HCT116 (cell line): ENCODE measurements at regions not wholly inside any gene's neighbourhood (a gene's known extent, or its start where the extent isn't known, plus 50 kb on each side); places are given as distances from the start of the nearest gene placed in this dataset.

Experiments
- ATAC-seq: fragments of 200-7000 bp; cut with Tn5 transposase; 2 replicates; pipeline ENCODE4 v1.9.1; 2020; ENCODE audit warnings: mild to moderate bottlenecking, moderate library complexity
- BruUV-seq: library from RNA; stranded (reverse); fragments of 400-500 nt; replicated peaks from 2 replicates; lab custom pipeline; 2021; lab: Mats Ljungman, UMichigan
- CTCF ChIA-PET: fragments of 300-600 bp; sonication (Branson Sonifier 250); formaldehyde crosslinking; loops from one replicate; lab custom pipeline; 2021; ENCODE audit warnings: antibody characterized with exemption; lab: Charles Lee
- POLR2A ChIA-PET: fragments of 300-600, 350-600 bp; sonication (Branson Sonifier 250); formaldehyde crosslinking; loops from one replicate; lab custom pipeline; 2021; ENCODE audit warnings: antibody characterized with exemption; lab: Charles Lee
- RAD21 ChIA-PET, 2 experiments: fragments of 300-600 bp; sonication (Branson Sonifier 250); formaldehyde crosslinking; loops; one replicate each; lab custom pipeline; 2023; ENCODE audit warnings: low total read pairs in 2 of 2; ENCODE audit not compliant: uncharacterized antibody in 2 of 2, unreplicated experiment in 2 of 2, low non-redundant PET in 1 of 2; lab: Charles Lee
- DNase-seq: peaks from one replicate; pipeline ENCODE4 v3.0.0-alpha.2; 2010; ENCODE audit warnings: low read depth, low spot score
- H2AFZ ChIP-seq: fragments of 200-600 bp; shearing (Covaris generic), sonication (generic); 2 replicates; pipeline ENCODE4 v1.6.1; 2017; ENCODE audit warnings: low read depth, mixed run types, mixed read lengths, antibody characterized with exemption, low read length; ENCODE audit not compliant: poor library complexity, severe bottlenecking
- H3K27ac ChIP-seq: 2 replicates; pipeline ENCODE4 v1.5.1; 2012; ENCODE audit warnings: low read depth, low read length
- H3K27me3 ChIP-seq: fragments of 200-600 bp; sonication (generic); 2 replicates; pipeline ENCODE4 v1.6.1; 2016; ENCODE audit warnings: mixed run types, low read length, mixed read lengths; ENCODE audit not compliant: insufficient read depth
- H3K36me3 ChIP-seq, 2 experiments: fragments of 200-500 bp in 1 of 2; fragments of 200-600 bp in 1 of 2; sonication (Bioruptor generic) in 1 of 2; sonication (generic) in 1 of 2; 2 replicates each; pipeline versions ENCODE4 v1.5.1 to v1.6.1; 2014 to 2016; ENCODE audit warnings: low read length in 2 of 2, inconsistent platforms in 1 of 2, mixed read lengths in 1 of 2, mixed run types in 1 of 2; ENCODE audit not compliant: insufficient read depth in 2 of 2, control insufficient read depth in 1 of 2
- H3K4me1 ChIP-seq, 2 experiments: fragments of 200-600 bp in 1 of 2; sonication (generic) in 1 of 2; 2 replicates each; pipeline versions ENCODE4 v1.5.1 to v1.6.1; 2012 to 2017; ENCODE audit warnings: low read length in 2 of 2, inconsistent platforms in 1 of 2, mild to moderate bottlenecking in 1 of 2, mixed read lengths in 1 of 2, mixed run types in 1 of 2, moderate library complexity in 1 of 2; ENCODE audit not compliant: insufficient read depth in 2 of 2, control insufficient read depth in 1 of 2
- H3K4me2 ChIP-seq: fragments of 200-600 bp; sonication (generic); 2 replicates; pipeline ENCODE4 v1.6.1; 2017; ENCODE audit warnings: mixed run types, low read length, mixed read lengths
- H3K4me3 ChIP-seq, 2 experiments: fragments of 200-600 bp in 1 of 2; sonication (generic) in 1 of 2; replicated peaks in 1 of 2; 2 replicates each; pipeline ENCODE4 v1.5.1; 2011 to 2016; ENCODE audit warnings: low read length in 2 of 2, control low read depth in 1 of 2, low read depth in 1 of 2, mild to moderate bottlenecking in 1 of 2, mixed read lengths in 1 of 2, mixed run types in 1 of 2
- H3K79me2 ChIP-seq: fragments of 200-600 bp; sonication (generic); 2 replicates; pipeline ENCODE4 v1.6.1; 2017; ENCODE audit warnings: mild to moderate bottlenecking, mixed run types, low read length, moderate library complexity, mixed read lengths; ENCODE audit not compliant: insufficient read depth
- H3K9ac ChIP-seq: fragments of 200-600 bp; sonication (generic); 2 replicates; pipeline ENCODE4 v1.6.1; 2016; ENCODE audit warnings: low read length, mixed read lengths
- H3K9me2 ChIP-seq: fragments of 200-600 bp; sonication (generic), shearing (Covaris generic); 2 replicates; pipeline ENCODE4 v1.6.1; 2017; ENCODE audit warnings: mixed run types, mild to moderate bottlenecking, moderate library complexity; ENCODE audit not compliant: insufficient read depth
- H3K9me3 ChIP-seq, 2 experiments: fragments of 200-500 bp in 1 of 2; fragments of 200-600 bp in 1 of 2; sonication (Bioruptor generic) in 1 of 2; sonication (generic) in 1 of 2; 2 replicates each; pipeline ENCODE4 v1.6.1; 2014 to 2017; ENCODE audit warnings: low read length in 2 of 2, mixed read lengths in 2 of 2, inconsistent platforms in 1 of 2, low read depth in 1 of 2, mild to moderate bottlenecking in 1 of 2, mixed run types in 1 of 2, moderate library complexity in 1 of 2; ENCODE audit not compliant: control insufficient read depth in 1 of 2, insufficient read depth in 1 of 2
- H4K20me1 ChIP-seq: fragments of 200-600 bp; sonication (generic), shearing (Covaris generic); 2 replicates; pipeline ENCODE4 v1.6.1; 2017; ENCODE audit warnings: mixed run types, mild to moderate bottlenecking, moderate library complexity; ENCODE audit not compliant: insufficient read depth
- ELF1 ChIP-seq: IDR thresholded peaks from 2 replicates; pipeline ENCODE4 v1.6.1; 2012; ENCODE audit warnings: low read depth, borderline replicate concordance
- FOSL1 ChIP-seq: IDR thresholded peaks from 2 replicates; pipeline ENCODE4 v1.6.1; 2012; ENCODE audit warnings: low read depth
- POLR2A ChIP-seq: IDR thresholded peaks from 2 replicates; pipeline ENCODE4 v1.7.0; 2011; ENCODE audit warnings: borderline replicate concordance; ENCODE audit not compliant: insufficient read depth, insufficient read length; ENCODE audit errors: extremely low read depth
- RAD21 ChIP-seq: IDR thresholded peaks from 2 replicates; pipeline ENCODE4 v1.6.1; 2012; ENCODE audit warnings: low read depth, mild to moderate bottlenecking
- SIN3A ChIP-seq: IDR thresholded peaks from 2 replicates; pipeline ENCODE4 v1.6.1; 2012; ENCODE audit warnings: low read depth
- SP1 ChIP-seq: IDR thresholded peaks from 2 replicates; pipeline ENCODE4 v1.6.1; 2012; ENCODE audit warnings: low read depth
- SRF ChIP-seq: IDR thresholded peaks from 2 replicates; pipeline ENCODE4 v1.6.1; 2012; ENCODE audit warnings: low read depth
- TCF7L2 ChIP-seq: IDR thresholded peaks from 2 replicates; pipeline ENCODE4 v1.7.0; 2011; ENCODE audit warnings: borderline replicate concordance, inconsistent platforms; ENCODE audit not compliant: insufficient read depth, insufficient read length; ENCODE audit errors: extremely low read depth
- YY1 ChIP-seq: IDR thresholded peaks from 2 replicates; pipeline ENCODE4 v1.6.1; 2011; ENCODE audit warnings: low read length, low read depth, moderate library complexity, mild to moderate bottlenecking; ENCODE audit not compliant: insufficient replicate concordance; ENCODE audit errors: extremely low read depth
- intact Hi-C: fragments of 100-400 bp; cut with micrococcal nuclease; formaldehyde crosslinking; loops from 2 replicates; pipeline ENCODE4 v1.10.0; 2022
- TF ChIP-seq, protein P1 (sequence below): IDR thresholded peaks from 2 replicates; pipeline ENCODE4 v1.6.1; 2011; ENCODE audit warnings: mild to moderate bottlenecking, low read length, moderate library complexity; ENCODE audit not compliant: insufficient replicate concordance; ENCODE audit errors: extremely low read depth
- TF ChIP-seq, protein P2 (sequence below): IDR thresholded peaks from 2 replicates; pipeline ENCODE4 v1.6.1; 2012; ENCODE audit warnings: low read depth

DNA sequence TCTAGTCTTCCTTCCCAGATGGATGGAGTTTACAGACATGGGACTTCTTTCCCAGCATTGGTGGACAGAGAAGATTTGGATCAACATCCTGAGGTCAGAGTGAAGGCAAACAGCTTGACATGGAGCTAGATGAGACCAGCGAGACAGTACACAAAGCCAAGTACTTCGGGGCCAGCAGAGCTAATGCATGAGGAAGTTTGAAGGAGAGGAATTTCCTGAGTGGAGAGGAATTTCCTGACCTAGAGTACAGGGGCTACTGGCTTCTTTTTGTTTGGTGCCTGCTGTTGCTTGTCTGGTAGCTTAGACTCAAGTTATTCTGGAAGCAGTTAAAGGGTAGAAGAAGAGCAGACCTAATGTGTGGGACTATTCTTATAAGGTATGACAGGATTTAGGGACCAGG lies 69.1 kb upstream of the EOLA2 start:
- DNase-seq (no peak), ATAC-seq (no peak)
- Histone ChIP-seq H3K9me2 (no peaks in the 10 kb centered on the region), H2AFZ (no peak overlapping the region), H3K4me3 (no peak overlapping the region), H3K36me3 (no peaks in the 10 kb centered on the region), H3K79me2 (no peaks in the 10 kb centered on the region), H4K20me1 (no peaks in the 10 kb centered on the region), H3K27me3 (no peaks in the 10 kb centered on the region), H3K4me2 (no peak overlapping the region), H3K4me1 (no peaks in the 10 kb centered on the region), H3K9me3 (no peaks in the 10 kb centered on the region), H3K27ac (no peak overlapping the region), H3K9ac (no peak overlapping the region)
- CTCF ChIA-PET, result no interaction called here
- intact Hi-C loops, result no loop called here
- TF ChIP-seq ELF1, result no peak
- no peak for TF ChIP-seq POLR2A
- TF ChIP-seq, protein P1, sequence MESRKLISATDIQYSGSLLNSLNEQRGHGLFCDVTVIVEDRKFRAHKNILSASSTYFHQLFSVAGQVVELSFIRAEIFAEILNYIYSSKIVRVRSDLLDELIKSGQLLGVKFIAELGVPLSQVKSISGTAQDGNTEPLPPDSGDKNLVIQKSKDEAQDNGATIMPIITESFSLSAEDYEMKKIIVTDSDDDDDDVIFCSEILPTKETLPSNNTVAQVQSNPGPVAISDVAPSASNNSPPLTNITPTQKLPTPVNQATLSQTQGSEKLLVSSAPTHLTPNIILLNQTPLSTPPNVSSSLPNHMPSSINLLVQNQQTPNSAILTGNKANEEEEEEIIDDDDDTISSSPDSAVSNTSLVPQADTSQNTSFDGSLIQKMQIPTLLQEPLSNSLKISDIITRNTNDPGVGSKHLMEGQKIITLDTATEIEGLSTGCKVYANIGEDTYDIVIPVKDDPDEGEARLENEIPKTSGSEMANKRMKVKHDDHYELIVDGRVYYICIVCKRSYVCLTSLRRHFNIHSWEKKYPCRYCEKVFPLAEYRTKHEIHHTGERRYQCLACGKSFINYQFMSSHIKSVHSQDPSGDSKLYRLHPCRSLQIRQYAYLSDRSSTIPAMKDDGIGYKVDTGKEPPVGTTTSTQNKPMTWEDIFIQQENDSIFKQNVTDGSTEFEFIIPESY, result no peak
- no peak for TF ChIP-seq RAD21
- no peak for TF ChIP-seq YY1
- no peak for TF ChIP-seq TCF7L2
- TF ChIP-seq FOSL1, result no peak
- TF ChIP-seq, protein P2, sequence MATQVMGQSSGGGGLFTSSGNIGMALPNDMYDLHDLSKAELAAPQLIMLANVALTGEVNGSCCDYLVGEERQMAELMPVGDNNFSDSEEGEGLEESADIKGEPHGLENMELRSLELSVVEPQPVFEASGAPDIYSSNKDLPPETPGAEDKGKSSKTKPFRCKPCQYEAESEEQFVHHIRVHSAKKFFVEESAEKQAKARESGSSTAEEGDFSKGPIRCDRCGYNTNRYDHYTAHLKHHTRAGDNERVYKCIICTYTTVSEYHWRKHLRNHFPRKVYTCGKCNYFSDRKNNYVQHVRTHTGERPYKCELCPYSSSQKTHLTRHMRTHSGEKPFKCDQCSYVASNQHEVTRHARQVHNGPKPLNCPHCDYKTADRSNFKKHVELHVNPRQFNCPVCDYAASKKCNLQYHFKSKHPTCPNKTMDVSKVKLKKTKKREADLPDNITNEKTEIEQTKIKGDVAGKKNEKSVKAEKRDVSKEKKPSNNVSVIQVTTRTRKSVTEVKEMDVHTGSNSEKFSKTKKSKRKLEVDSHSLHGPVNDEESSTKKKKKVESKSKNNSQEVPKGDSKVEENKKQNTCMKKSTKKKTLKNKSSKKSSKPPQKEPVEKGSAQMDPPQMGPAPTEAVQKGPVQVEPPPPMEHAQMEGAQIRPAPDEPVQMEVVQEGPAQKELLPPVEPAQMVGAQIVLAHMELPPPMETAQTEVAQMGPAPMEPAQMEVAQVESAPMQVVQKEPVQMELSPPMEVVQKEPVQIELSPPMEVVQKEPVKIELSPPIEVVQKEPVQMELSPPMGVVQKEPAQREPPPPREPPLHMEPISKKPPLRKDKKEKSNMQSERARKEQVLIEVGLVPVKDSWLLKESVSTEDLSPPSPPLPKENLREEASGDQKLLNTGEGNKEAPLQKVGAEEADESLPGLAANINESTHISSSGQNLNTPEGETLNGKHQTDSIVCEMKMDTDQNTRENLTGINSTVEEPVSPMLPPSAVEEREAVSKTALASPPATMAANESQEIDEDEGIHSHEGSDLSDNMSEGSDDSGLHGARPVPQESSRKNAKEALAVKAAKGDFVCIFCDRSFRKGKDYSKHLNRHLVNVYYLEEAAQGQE, result no peak
- no peak for TF ChIP-seq SRF
- no peak for TF ChIP-seq SP1
- no peak for TF ChIP-seq SIN3A
- BruUV-seq, result no TSS peak
- RAD21 ChIA-PET, result interaction anchor here in 1 of 2 experiments (0.7 kb wide), 1 partner anchor 708 kb away, joined by 3 read pairs; no protein-coding TSS in a partner anchor
- POLR2A ChIA-PET, result no interaction called here
